ENCODE measurements at regions not wholly inside any gene's neighbourhood (a gene's known extent, or its start where the extent isn't known, plus 50 kb on each side); places are given as distances from the start of the nearest gene placed in this dataset.

- DNase-seq = no peak
- Histone ChIP-seq H3K4me3 (ENCODE audit: low read length) (no peak overlapping the region), H3K36me3 (ENCODE audit: control insufficient read depth in 2 of 3, insufficient read depth in 3 of 3, low read length in 3 of 3) (no peaks in the 10 kb centered on the region), H3K9me3 (ENCODE audit: control insufficient read depth in 2 of 3, low read length in 3 of 3) (no peaks in the 10 kb centered on the region), H3K27me3 (ENCODE audit: control insufficient read depth in 2 of 2, insufficient read depth in 2 of 2, low read length in 2 of 2) (no peaks in the 10 kb centered on the region), H3K27ac (ENCODE audit: low read depth, low read length) (no peak overlapping the region), H3K4me1 (ENCODE audit: control insufficient read depth in 2 of 2, insufficient read depth in 2 of 2, low read length in 2 of 2) (no peaks in the 10 kb centered on the region)
- intact Hi-C loops (cut with micrococcal nuclease) = no loop called here
- POLR2A ChIA-PET = no interaction called here
- ATAC-seq = no peak
- Mint-ChIP-seq H3K9me3 (peaks cover 0 to 15% (median 5%) of the 10 kb centered on the region in 11 donors), H3K27ac (no peak overlapping the region), H3K27me3 (no peaks in the 10 kb centered on the region), H3K4me1 (peaks cover 0 to under 1% (median 0%) of the 10 kb centered on the region in 7 donors), H3K36me3 (peaks cover 0 to 62% (median 35%) of the 10 kb centered on the region in 5 donors), H3K4me3 (no peak overlapping the region)
- CTCF ChIA-PET = no interaction called here
Measured at GRCh38 chr4:123278755-123279154, 117.8 kb upstream of the SPRY1 start.

GRCh38 chr4:123283371-123283895 lies 113.2 kb upstream of the SPRY1 start:
- Histone ChIP-seq H3K27ac (ENCODE audit: low read depth, low read length) (no peak overlapping the region), H3K36me3 (ENCODE audit: control insufficient read depth in 2 of 3, insufficient read depth in 3 of 3, low read length in 3 of 3) (no peaks in the 10 kb centered on the region), H3K4me3 (ENCODE audit: low read length) (no peak overlapping the region), H3K27me3 (ENCODE audit: control insufficient read depth in 2 of 2, insufficient read depth in 2 of 2, low read length in 2 of 2) (no peaks in the 10 kb centered on the region), H3K9me3 (ENCODE audit: control insufficient read depth in 2 of 3, low read length in 3 of 3) (no peaks in the 10 kb centered on the region), H3K4me1 (ENCODE audit: control insufficient read depth in 2 of 2, insufficient read depth in 2 of 2, low read length in 2 of 2) (no peaks in the 10 kb centered on the region)
- Mint-ChIP-seq H3K4me3 (no peak overlapping the region), H3K4me1 (peaks cover 0 to 9% (median 0%) of the 10 kb centered on the region in 7 donors), H3K9me3 (peaks cover 5 to 25% (median 11%) of the 10 kb centered on the region in 11 donors), H3K36me3 (peaks cover 10 to 62% (median 46%) of the 10 kb centered on the region in 5 donors), H3K27me3 (no peaks in the 10 kb centered on the region), H3K27ac (no peak overlapping the region)
- no peak for ATAC-seq
- intact Hi-C loops (cut with micrococcal nuclease) = no loop called here
- ChIA-PET CTCF (no interaction called here), POLR2A (no interaction called here)
- DNase-seq = no peak

GRCh38 chr4:123284168-123284567 lies 112.4 kb upstream of the SPRY1 start:
- intact Hi-C loops (cut with micrococcal nuclease) = no loop called here
- Mint-ChIP-seq H3K27ac (no peak overlapping the region), H3K27me3 (no peaks in the 10 kb centered on the region), H3K9me3 (peaks cover 5 to 33% (median 15%) of the 10 kb centered on the region in 11 donors), H3K36me3 (peaks cover 12 to 68% (median 52%) of the 10 kb centered on the region in 5 donors), H3K4me1 (peaks cover 0 to 12% (median 0%) of the 10 kb centered on the region in 7 donors), H3K4me3 (no peak overlapping the region)
- no peak overlapping the region for H3K4me3 ChIP-seq (ENCODE audit: low read length)
- DNase-seq = no peak
- H3K36me3 ChIP-seq (ENCODE audit: control insufficient read depth in 2 of 3, insufficient read depth in 3 of 3, low read length in 3 of 3) = no peaks in the 10 kb centered on the region
- peaks cover 0 to 3% (median 0%) of the 10 kb centered on the region in 3 experiments for H3K9me3 ChIP-seq (ENCODE audit: control insufficient read depth in 2 of 3, low read length in 3 of 3)
- no peaks in the 10 kb centered on the region for H3K4me1 ChIP-seq (ENCODE audit: control insufficient read depth in 2 of 2, insufficient read depth in 2 of 2, low read length in 2 of 2)
- no peak for ATAC-seq
- no peaks in the 10 kb centered on the region for H3K27me3 ChIP-seq (ENCODE audit: control insufficient read depth in 2 of 2, insufficient read depth in 2 of 2, low read length in 2 of 2)
- CTCF ChIA-PET = no interaction called here
- POLR2A ChIA-PET = no interaction called here
- no peak overlapping the region for H3K27ac ChIP-seq (ENCODE audit: low read depth, low read length)

GRCh38 chr4:123286903-123287466 lies 109.6 kb upstream of the SPRY1 start:
- Histone ChIP-seq H3K27ac (ENCODE audit: low read depth, low read length) (no peak overlapping the region), H3K36me3 (ENCODE audit: control insufficient read depth in 2 of 3, insufficient read depth in 3 of 3, low read length in 3 of 3) (no peaks in the 10 kb centered on the region), H3K4me1 (ENCODE audit: control insufficient read depth in 2 of 2, insufficient read depth in 2 of 2, low read length in 2 of 2) (no peaks in the 10 kb centered on the region), H3K9me3 (ENCODE audit: control insufficient read depth in 2 of 3, low read length in 3 of 3) (peaks cover 0 to 18% (median 0%) of the 10 kb centered on the region in 3 experiments), H3K4me3 (ENCODE audit: low read length) (no peak overlapping the region), H3K27me3 (ENCODE audit: control insufficient read depth in 2 of 2, insufficient read depth in 2 of 2, low read length in 2 of 2) (no peaks in the 10 kb centered on the region)
- peaks cover 0 to 16% (median 0%) of the 10 kb centered on the region in 7 donors for H3K4me1 Mint-ChIP-seq
- no peak overlapping the region for H3K27ac Mint-ChIP-seq
- intact Hi-C loops (cut with micrococcal nuclease) = no loop called here
- H3K4me3 Mint-ChIP-seq = no peak overlapping the region
- H3K36me3 Mint-ChIP-seq = peaks cover 34 to 88% (median 74%) of the 10 kb centered on the region in 5 donors
- DNase-seq = no peak
- H3K27me3 Mint-ChIP-seq = no peaks in the 10 kb centered on the region
- no peak for ATAC-seq
- POLR2A ChIA-PET = no interaction called here
- CTCF ChIA-PET = no interaction called here
- peaks cover 4 to 61% (median 29%) of the 10 kb centered on the region in 11 donors for H3K9me3 Mint-ChIP-seq

GRCh38 chr4:123288309-123289025 lies 108.1 kb upstream of the SPRY1 start:
- no peaks in the 10 kb centered on the region for H3K27me3 Mint-ChIP-seq
- intact Hi-C loops (cut with micrococcal nuclease) = no loop called here
- DNase-seq (no peak), ATAC-seq (no peak)
- Histone ChIP-seq H3K36me3 (ENCODE audit: control insufficient read depth in 2 of 3, insufficient read depth in 3 of 3, low read length in 3 of 3) (peaks cover 0 to 9% (median 0%) of the 10 kb centered on the region in 3 experiments), H3K4me1 (ENCODE audit: control insufficient read depth in 2 of 2, insufficient read depth in 2 of 2, low read length in 2 of 2) (no peaks in the 10 kb centered on the region), H3K9me3 (ENCODE audit: control insufficient read depth in 2 of 3, low read length in 3 of 3) (peaks cover 0 to 23% (median 0%) of the 10 kb centered on the region in 3 experiments), H3K27me3 (ENCODE audit: control insufficient read depth in 2 of 2, insufficient read depth in 2 of 2, low read length in 2 of 2) (no peaks in the 10 kb centered on the region), H3K4me3 (ENCODE audit: low read length) (no peak overlapping the region), H3K27ac (ENCODE audit: low read depth, low read length) (no peak overlapping the region)
- peaks cover 39 to 92% (median 84%) of the 10 kb centered on the region in 5 donors for H3K36me3 Mint-ChIP-seq
- POLR2A ChIA-PET = no interaction called here
- H3K4me3 Mint-ChIP-seq = no peak overlapping the region
- no peak overlapping the region for H3K27ac Mint-ChIP-seq
- peaks cover 0 to 16% (median 0%) of the 10 kb centered on the region in 7 donors for H3K4me1 Mint-ChIP-seq
- peaks cover 7 to 69% (median 32%) of the 10 kb centered on the region in 11 donors for H3K9me3 Mint-ChIP-seq
- CTCF ChIA-PET = no interaction called here

- H3K4me3 Mint-ChIP-seq = no peak overlapping the region
- no peak overlapping the region for H3K27ac Mint-ChIP-seq
- Histone ChIP-seq H3K4me1 (ENCODE audit: control insufficient read depth in 2 of 2, insufficient read depth in 2 of 2, low read length in 2 of 2) (no peaks in the 10 kb centered on the region), H3K36me3 (ENCODE audit: control insufficient read depth in 2 of 3, insufficient read depth in 3 of 3, low read length in 3 of 3) (peaks cover 0 to 10% (median 0%) of the 10 kb centered on the region in 3 experiments), H3K9me3 (ENCODE audit: control insufficient read depth in 2 of 3, low read length in 3 of 3) (peaks cover 0 to 23% (median 0%) of the 10 kb centered on the region in 3 experiments), H3K27ac (ENCODE audit: low read depth, low read length) (no peak overlapping the region), H3K27me3 (ENCODE audit: control insufficient read depth in 2 of 2, insufficient read depth in 2 of 2, low read length in 2 of 2) (no peaks in the 10 kb centered on the region), H3K4me3 (ENCODE audit: low read length) (no peak overlapping the region)
- H3K27me3 Mint-ChIP-seq = no peaks in the 10 kb centered on the region
- H3K4me1 Mint-ChIP-seq = peaks cover 0 to 21% (median 0%) of the 10 kb centered on the region in 7 donors
- H3K36me3 Mint-ChIP-seq = peaks cover 38 to 95% (median 87%) of the 10 kb centered on the region in 5 donors
- CTCF ChIA-PET = no interaction called here
- POLR2A ChIA-PET = no interaction called here
- ATAC-seq (no peak), DNase-seq (peak in 1 of 9 donors; percentile 1)
- intact Hi-C loops (cut with micrococcal nuclease) = no loop called here
- H3K9me3 Mint-ChIP-seq = peaks cover 11 to 70% (median 32%) of the 10 kb centered on the region in 11 donors
Measured at GRCh38 chr4:123291329-123291728, 105.3 kb upstream of the SPRY1 start.

All from naive thymus-derived CD4-positive, alpha-beta T cell (primary cell).